Endothelial cell of hepatic sinusoid (primary cell): ENCODE measurements at regions not wholly inside any gene's neighbourhood (a gene's known extent, or its start where the extent isn't known, plus 50 kb on each side); places are given as distances from the start of the nearest gene placed in this dataset.

ENCODE experiments used
- in situ Hi-C: cut with HindIII; loops from 2 replicates; pipeline ENCODE4 v1.10.0; 2017; ENCODE audit warnings: low sequenced_read_pairs

GRCh38 chr16:22671301-22672076, 142.5 kb upstream of the HS3ST2 start:
- in situ Hi-C loops: loop anchor here (25.0 kb wide), 1 partner anchor 1409 kb away; no protein-coding TSS in a partner anchor

GRCh38 chr16:22672830-22673210, 141.1 kb upstream of the HS3ST2 start:
- in situ Hi-C loops: loop anchor here (25.0 kb wide), 1 partner anchor 1411 kb away; no protein-coding TSS in a partner anchor

DNA sequence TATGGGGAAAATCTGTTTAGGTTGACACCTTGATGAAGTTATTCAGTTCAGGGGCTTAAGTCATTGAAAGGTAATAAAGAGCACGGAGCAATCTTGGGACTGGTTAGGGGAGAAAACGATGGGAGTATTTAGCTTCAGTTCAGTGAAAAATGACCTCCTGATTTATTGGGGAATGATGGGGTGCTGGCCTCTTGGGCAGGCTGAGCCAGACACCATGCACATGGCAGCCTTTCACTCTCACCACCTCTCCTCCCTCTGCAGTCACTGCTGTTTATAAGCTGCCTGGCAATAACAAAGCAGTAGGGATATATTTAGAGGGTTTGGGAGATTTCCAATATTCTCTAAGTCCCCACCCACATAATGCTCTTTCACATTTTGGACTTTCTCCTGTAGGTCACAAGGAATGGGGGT, 140.5 kb upstream of the HS3ST2 start:
- in situ Hi-C loops: loop anchor here (25.0 kb wide), 1 partner anchor 1411 kb away; no protein-coding TSS in a partner anchor

DNA sequence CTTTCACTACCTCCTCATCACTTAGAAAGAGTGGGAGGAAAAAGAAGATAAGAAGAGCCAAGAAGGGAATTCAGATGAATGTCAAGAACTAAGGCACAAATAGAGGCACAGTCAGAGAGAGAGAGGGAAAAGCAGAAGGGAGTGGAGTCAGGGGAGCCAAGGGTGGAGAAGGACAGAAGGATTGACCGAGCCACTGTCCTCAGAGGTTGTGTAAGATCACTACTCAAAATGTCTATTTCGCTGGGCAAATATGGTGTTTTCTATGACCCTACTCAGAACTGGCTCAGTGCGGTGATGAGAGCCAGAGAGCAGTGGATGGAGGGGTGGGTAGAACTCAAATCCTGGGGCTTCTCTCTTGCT, 139.2 kb upstream of the HS3ST2 start:
- in situ Hi-C loops: loop anchor here (25.0 kb wide), 1 partner anchor 1413 kb away; no protein-coding TSS in a partner anchor

DNA sequence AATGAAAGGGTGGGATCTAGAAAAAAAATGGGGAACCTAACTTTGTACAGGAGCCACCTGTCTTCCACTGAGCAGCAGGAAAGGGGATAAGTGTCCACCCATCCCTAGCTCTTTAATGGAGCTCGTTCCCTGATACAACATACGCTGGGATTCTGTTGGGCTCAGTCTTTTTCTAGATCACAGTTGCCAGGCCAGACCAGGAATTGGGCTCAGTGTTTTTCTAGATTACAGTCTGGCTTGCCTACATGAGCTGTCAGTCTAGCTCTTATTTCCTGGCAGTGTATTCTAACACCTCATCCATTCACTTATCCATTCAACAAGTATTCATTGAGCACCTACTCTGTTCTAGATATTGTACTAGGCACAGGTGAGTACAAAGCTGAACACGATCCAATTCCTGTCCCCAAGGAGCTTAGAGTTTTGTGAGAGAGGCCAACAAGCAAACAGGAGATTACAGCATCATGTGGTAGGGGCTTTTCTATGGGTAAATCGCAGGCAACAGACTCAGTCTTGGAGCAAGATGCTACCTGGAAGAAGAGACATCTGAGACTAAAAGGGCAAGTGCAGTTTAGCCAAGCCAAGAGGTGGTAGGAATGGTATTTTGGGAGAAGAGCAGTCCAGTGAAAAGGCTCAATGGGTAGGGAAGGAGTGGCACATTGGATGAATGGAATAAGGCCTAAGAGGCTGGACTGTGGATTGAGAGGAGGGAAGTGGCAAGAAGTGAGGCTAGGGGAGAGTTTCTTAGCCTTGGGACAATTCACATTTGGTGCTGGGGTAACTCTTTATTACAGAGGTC, 138.0 kb upstream of the HS3ST2 start:
- in situ Hi-C loops: no loop called here

- in situ Hi-C loops: no loop called here
These were observed 136.7 kb upstream of the HS3ST2 start for GRCh38 chr16:22677024-22677830.

DNA sequence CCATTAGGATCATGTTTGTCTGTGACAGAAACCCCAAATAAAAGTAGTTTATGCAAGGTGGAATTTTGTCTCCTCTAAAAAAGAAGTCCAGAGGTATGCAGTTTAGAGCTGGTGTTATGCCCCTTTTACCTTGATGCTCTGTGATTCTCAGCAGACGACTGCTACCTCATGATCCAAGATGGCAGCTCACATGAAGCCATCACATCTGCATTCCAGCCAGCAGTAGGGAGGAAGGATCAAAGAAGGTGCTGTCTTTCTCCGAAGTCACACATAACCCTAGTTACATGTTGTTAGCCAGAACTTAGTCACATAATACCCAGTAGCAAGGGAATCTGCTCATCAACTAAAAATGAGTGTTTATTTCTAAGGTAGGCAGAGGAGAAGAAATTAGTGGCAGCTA, 135.7 kb upstream of the HS3ST2 start:
- in situ Hi-C loops: no loop called here

GRCh38 chr16:22681554-22682291, 132.2 kb upstream of the HS3ST2 start:
- in situ Hi-C loops: no loop called here

DNA sequence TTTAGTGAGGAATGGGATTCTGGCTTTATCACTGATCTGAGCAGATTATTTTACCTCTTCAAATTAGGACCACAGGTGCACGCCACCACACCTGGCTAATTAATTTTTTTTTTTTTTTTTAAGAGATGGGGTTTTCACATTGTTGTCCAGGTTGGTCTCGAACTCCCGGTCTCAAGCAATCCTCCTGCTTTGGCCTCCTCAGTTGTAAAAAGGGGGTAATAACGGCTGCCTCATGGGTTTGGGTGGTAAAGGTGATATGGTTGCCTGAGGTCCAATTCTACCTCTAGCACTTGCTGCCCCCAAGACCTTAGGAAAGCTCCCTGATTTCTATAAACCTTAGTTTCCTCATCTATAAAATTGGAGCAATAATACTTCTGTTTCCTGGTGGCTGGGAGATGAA, 130.7 kb upstream of the HS3ST2 start:
- in situ Hi-C loops: no loop called here

- in situ Hi-C loops: no loop called here
These were observed 130.0 kb upstream of the HS3ST2 start for GRCh38 chr16:22683730-22684573.

DNA sequence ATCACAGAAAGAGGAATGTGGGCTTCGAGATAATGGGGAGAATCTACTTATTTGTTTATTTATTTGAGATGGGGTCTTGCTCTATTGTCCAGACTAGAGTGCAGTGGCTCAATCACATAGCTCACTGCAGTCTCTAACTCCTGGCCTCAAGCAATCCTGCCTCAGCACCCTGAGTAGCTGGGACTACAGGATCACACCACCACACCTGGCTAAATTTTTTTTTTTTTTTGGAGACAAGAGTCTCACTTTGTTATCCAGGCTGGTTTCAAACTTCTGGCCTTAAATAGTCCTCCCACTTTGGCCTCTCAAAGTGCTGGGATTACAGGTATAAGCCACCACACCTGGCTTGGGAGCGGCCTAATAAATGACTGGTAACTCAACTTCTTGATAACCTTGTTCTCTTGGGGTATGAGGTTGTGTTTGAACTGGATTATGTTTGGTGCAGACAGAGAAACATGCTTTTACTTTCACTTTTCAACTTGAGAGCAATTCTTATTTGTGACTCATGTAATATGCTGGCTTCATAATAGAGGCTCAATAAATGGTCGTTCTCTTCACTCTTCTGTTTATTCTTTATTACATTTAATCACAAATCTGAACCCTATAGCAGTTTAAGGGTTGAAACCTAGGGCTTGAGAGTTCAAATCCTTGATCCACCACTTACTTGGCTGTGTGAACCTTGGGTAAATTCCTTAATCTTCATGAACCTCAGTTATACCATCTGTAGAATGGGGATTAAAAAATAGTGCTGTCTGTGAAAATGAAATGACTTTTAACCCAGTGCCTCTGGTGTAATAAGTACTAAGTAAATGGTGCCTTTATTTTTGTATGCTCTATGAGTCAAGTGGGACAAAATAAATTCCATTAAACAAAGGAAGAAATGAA, 129.1 kb upstream of the HS3ST2 start:
- in situ Hi-C loops: no loop called here

GRCh38 chr16:22685459-22685830, 128.5 kb upstream of the HS3ST2 start:
- in situ Hi-C loops: no loop called here

DNA sequence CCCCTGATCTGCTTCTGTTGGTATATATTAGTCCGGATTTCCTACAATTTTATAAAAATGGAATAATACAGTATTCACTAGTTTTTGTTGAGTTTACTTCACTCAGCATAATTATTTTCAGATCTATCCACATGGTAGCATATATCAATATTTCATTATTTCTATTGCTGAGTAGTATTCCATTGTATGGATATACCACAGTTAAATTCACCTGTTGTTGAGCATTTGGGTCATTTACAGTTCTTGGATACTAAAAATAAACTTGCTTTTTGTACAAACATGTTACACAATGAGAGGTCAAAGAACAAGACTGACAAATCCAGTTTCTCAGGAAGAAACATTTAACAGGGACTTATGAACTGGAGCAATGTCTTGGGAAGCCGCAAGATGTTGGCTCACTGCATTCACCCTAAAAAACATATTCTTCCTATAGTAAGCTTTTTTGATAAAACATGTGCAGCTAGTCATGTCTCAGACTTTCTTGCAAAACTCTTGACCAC, 126.9 kb upstream of the HS3ST2 start:
- in situ Hi-C loops: no loop called here

- in situ Hi-C loops: no loop called here
These were observed 125.5 kb upstream of the HS3ST2 start for GRCh38 chr16:22688463-22688862.

- in situ Hi-C loops: no loop called here
These were observed 125.0 kb upstream of the HS3ST2 start for GRCh38 chr16:22688930-22689329.

GRCh38 chr16:22691335-22691734, 122.6 kb upstream of the HS3ST2 start:
- in situ Hi-C loops: no loop called here

DNA sequence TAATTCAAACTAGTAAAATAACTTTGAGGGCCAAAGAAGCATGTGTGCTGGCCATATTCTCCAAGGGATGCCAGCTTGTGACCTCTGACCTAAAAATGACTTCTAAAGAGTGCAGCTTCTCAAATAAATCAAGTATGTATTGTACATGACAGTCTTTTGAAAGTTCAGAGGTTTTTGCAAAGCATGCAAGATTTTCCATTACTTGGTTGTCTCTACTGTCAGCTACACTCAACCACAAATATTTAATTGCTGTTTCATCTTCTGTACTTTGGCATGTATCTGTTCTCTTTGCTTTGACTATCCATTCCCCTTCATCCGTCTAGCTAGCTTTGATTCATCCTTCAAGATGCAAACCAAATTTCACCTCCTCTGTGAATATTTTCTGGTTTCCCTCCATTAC, 121.9 kb upstream of the HS3ST2 start:
- in situ Hi-C loops: no loop called here

- in situ Hi-C loops: no loop called here
These were observed 120.9 kb upstream of the HS3ST2 start for GRCh38 chr16:22692916-22693637.
